ENCODE measurements at regions not wholly inside any gene's neighbourhood (a gene's known extent, or its start where the extent isn't known, plus 50 kb on each side); places are given as distances from the start of the nearest gene placed in this dataset.

DNA sequence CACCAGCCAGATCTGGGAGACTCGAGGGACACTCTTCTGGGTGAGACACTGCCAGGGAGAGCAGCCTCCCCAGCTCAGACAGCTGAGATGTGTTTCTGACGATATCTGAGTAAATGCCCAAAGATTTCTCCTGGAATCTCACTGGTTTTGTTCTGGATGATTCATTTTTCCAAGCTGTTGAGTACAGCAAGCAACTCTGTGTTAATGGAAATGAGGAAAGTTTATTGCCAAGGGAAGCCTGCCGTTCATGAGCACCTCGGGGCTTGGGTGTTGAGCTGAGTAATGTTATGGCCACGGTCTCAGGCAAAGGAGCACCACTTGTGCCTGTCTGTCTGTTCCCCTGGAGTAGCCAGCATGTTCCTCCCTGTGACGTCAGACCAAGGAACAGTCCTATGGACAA, 1132.4 kb downstream of the BRD1 start:
- H3K79me2 ChIP-seq (ENCODE audit: control insufficient read depth, insufficient read depth, low read length): no peaks in the 10 kb centered on the region
- H3K9me3 ChIP-seq (ENCODE audit: control extremely low read depth in 1 of 3, control insufficient read depth in 2 of 3, insufficient read depth in 1 of 3, low read length in 2 of 3): peaks cover 0 to 11% (median 0%) of the 10 kb centered on the region in 3 donors
- H2AFZ ChIP-seq (ENCODE audit: insufficient read depth, low read depth, low read length, poor library complexity, severe bottlenecking): no peak overlapping the region
- Mint-ChIP-seq H3K9me3 (ENCODE audit: insufficient read depth) (no peaks in the 10 kb centered on the region), H3K4me1 (no peaks in the 10 kb centered on the region), H3K27ac (no peak overlapping the region), H3K4me3 (no peak overlapping the region), H3K27me3 (no peaks in the 10 kb centered on the region)
- ATAC-seq (ENCODE audit: low read depth) (no peak), DNase-seq (no peak)
- POLR2A ChIA-PET: no interaction called here
- TF ChIP-seq, protein P1, sequence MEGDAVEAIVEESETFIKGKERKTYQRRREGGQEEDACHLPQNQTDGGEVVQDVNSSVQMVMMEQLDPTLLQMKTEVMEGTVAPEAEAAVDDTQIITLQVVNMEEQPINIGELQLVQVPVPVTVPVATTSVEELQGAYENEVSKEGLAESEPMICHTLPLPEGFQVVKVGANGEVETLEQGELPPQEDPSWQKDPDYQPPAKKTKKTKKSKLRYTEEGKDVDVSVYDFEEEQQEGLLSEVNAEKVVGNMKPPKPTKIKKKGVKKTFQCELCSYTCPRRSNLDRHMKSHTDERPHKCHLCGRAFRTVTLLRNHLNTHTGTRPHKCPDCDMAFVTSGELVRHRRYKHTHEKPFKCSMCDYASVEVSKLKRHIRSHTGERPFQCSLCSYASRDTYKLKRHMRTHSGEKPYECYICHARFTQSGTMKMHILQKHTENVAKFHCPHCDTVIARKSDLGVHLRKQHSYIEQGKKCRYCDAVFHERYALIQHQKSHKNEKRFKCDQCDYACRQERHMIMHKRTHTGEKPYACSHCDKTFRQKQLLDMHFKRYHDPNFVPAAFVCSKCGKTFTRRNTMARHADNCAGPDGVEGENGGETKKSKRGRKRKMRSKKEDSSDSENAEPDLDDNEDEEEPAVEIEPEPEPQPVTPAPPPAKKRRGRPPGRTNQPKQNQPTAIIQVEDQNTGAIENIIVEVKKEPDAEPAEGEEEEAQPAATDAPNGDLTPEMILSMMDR (IDR thresholded peaks at IDR 0.05): no peak
- TF ChIP-seq EZH2 (IDR thresholded peaks at IDR 0.05; ENCODE audit: borderline replicate concordance, insufficient read depth, low read depth, low read length, poor library complexity, severe bottlenecking): no peak
- H3K4me3 ChIP-seq (ENCODE audit: control extremely low read depth in 1 of 5, extremely low read depth in 1 of 5, insufficient read depth in 1 of 5, low read depth in 2 of 5, low read length in 4 of 5): no peak overlapping the region
- CTCF ChIA-PET: no interaction called here
- H3K27me3 ChIP-seq (replicated peaks in 1 of 4; ENCODE audit: control extremely low read depth in 1 of 4, control insufficient read depth in 3 of 4, insufficient read depth in 4 of 4, low read length in 3 of 4): no peaks in the 10 kb centered on the region
- no peak overlapping the region for H3K4me2 ChIP-seq (replicated peaks; ENCODE audit: low read depth, low read length, poor library complexity, severe bottlenecking)
- intact Hi-C loops (cut with micrococcal nuclease): no loop called here
- 86% methylated on average over 6 of the region's 6 CpGs for WGBS (ENCODE audit: insufficient coverage)
- H4K20me1 ChIP-seq (ENCODE audit: control insufficient read depth, insufficient read depth, low read length, poor library complexity, severe bottlenecking): no peaks in the 10 kb centered on the region
- no peaks in the 10 kb centered on the region for H3K36me3 ChIP-seq (replicated peaks in 1 of 2; ENCODE audit: control extremely low read depth in 1 of 2, control insufficient read depth in 1 of 2, extremely low read depth in 1 of 2, insufficient read depth in 2 of 2, low read length in 1 of 2)
- no peak overlapping the region for H3K27ac ChIP-seq (ENCODE audit: low read length in 2 of 2)
- no peak overlapping the region for H3K9ac ChIP-seq (ENCODE audit: low read length)
- H3K4me1 ChIP-seq (ENCODE audit: control insufficient read depth in 2 of 2, insufficient read depth in 2 of 2, low read length in 2 of 2): no peaks in the 10 kb centered on the region

DNA sequence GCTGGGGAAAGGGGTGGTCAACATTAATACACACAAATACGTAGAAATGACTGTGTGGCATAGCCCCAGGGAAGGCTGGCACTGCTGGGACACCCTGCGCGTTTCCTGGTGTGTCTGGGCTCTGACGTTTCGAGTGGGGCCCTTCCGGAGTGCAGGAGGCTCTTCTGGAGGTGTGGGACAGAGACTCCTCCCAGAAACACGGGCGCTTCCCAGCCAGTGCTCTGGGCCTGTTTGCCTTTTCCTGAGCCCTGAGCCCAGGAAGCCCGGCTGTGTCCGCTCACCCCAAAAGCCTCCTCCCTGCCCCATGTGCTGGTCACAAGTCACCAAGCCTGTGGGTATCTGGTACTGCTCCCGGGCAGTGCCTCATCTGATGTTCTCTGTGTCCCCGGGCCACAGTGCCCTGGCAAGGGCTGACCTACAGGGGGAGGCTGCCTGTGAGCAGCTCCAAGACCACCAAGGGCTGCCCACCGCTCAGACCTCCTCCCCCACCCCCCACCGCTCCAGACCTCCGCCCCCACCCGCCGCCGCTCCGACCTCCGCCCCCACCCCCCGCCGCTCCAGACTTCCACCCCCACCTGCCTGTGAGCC, 1133.3 kb downstream of the BRD1 start:
- no peak overlapping the region for H3K4me3 Mint-ChIP-seq
- ATAC-seq (ENCODE audit: low read depth) (no peak), DNase-seq (no peak)
- Histone ChIP-seq H3K4me3 (ENCODE audit: control extremely low read depth in 1 of 5, extremely low read depth in 1 of 5, insufficient read depth in 1 of 5, low read depth in 2 of 5, low read length in 4 of 5) (no peak overlapping the region), H3K27ac (ENCODE audit: low read length in 2 of 2) (no peak overlapping the region), H4K20me1 (ENCODE audit: control insufficient read depth, insufficient read depth, low read length, poor library complexity, severe bottlenecking) (no peaks in the 10 kb centered on the region), H3K36me3 (replicated peaks in 1 of 2; ENCODE audit: control extremely low read depth in 1 of 2, control insufficient read depth in 1 of 2, extremely low read depth in 1 of 2, insufficient read depth in 2 of 2, low read length in 1 of 2) (no peaks in the 10 kb centered on the region), H3K4me1 (ENCODE audit: control insufficient read depth in 2 of 2, insufficient read depth in 2 of 2, low read length in 2 of 2) (no peaks in the 10 kb centered on the region), H3K9me3 (ENCODE audit: control extremely low read depth in 1 of 3, control insufficient read depth in 2 of 3, insufficient read depth in 1 of 3, low read length in 2 of 3) (peaks cover 0 to 16% (median 0%) of the 10 kb centered on the region in 3 donors), H2AFZ (ENCODE audit: insufficient read depth, low read depth, low read length, poor library complexity, severe bottlenecking) (no peak overlapping the region), H3K79me2 (ENCODE audit: control insufficient read depth, insufficient read depth, low read length) (no peaks in the 10 kb centered on the region), H3K27me3 (replicated peaks in 1 of 4; ENCODE audit: control extremely low read depth in 1 of 4, control insufficient read depth in 3 of 4, insufficient read depth in 4 of 4, low read length in 3 of 4) (no peaks in the 10 kb centered on the region), H3K9ac (ENCODE audit: low read length) (no peak overlapping the region), H3K4me2 (replicated peaks; ENCODE audit: low read depth, low read length, poor library complexity, severe bottlenecking) (no peak overlapping the region)
- WGBS (ENCODE audit: insufficient coverage): 86% methylated on average over 10 of the region's 22 CpGs
- TF ChIP-seq, protein P1 (IDR thresholded peaks at IDR 0.05): no peak
- no peak for TF ChIP-seq EZH2 (IDR thresholded peaks at IDR 0.05; ENCODE audit: borderline replicate concordance, insufficient read depth, low read depth, low read length, poor library complexity, severe bottlenecking)
- POLR2A ChIA-PET: no interaction called here
- CTCF ChIA-PET: no interaction called here
- intact Hi-C loops (cut with micrococcal nuclease): no loop called here
- H3K27me3 Mint-ChIP-seq: no peaks in the 10 kb centered on the region
- H3K9me3 Mint-ChIP-seq (ENCODE audit: insufficient read depth): no peaks in the 10 kb centered on the region
- no peaks in the 10 kb centered on the region for H3K4me1 Mint-ChIP-seq
- H3K27ac Mint-ChIP-seq: no peak overlapping the region
